ENCODE measurements at regions not wholly inside any gene's neighbourhood (a gene's known extent, or its start where the extent isn't known, plus 50 kb on each side); places are given as distances from the start of the nearest gene placed in this dataset.

GRCh38 chr15:97461226-97461625 is 499.3 kb upstream of the ARRDC4 start:
- H3K9ac ChIP-seq (ENCODE audit: low read length) = no peak overlapping the region
- H4K20me1 ChIP-seq (ENCODE audit: insufficient read depth, low read length) = no peaks in the 10 kb centered on the region
- no peak overlapping the region for H3K4me2 ChIP-seq (ENCODE audit: low read length)
- H3K4me1 ChIP-seq (ENCODE audit: low read length) = no peaks in the 10 kb centered on the region
- TF ChIP-seq EZH2phosphoT487 (IDR thresholded peaks at IDR 0.05; ENCODE audit: low read depth) (no peak), CTCF (IDR thresholded peaks at IDR 0.05; ENCODE audit: low read depth, low read length) (no peak)
- no peak overlapping the region for H2AFZ ChIP-seq (ENCODE audit: low read depth, low read length)
- no peaks in the 10 kb centered on the region for H3K79me2 ChIP-seq (ENCODE audit: low read length)
- H3K9me3 ChIP-seq (ENCODE audit: insufficient read depth, low read length) = no peaks in the 10 kb centered on the region
- no peak overlapping the region for H3K27ac ChIP-seq (ENCODE audit: low read length)
- no peaks in the 10 kb centered on the region for H3K27me3 ChIP-seq (ENCODE audit: low read depth, low read length)
- no peaks in the 10 kb centered on the region for H3K36me3 ChIP-seq (replicated peaks; ENCODE audit: low read depth, low read length)
- no peak overlapping the region for H3K4me3 ChIP-seq (ENCODE audit: low read length)

- Histone ChIP-seq H4K20me1 (ENCODE audit: insufficient read depth, low read length) (no peaks in the 10 kb centered on the region), H3K27ac (ENCODE audit: low read length) (no peak overlapping the region), H3K4me3 (ENCODE audit: low read length) (no peak overlapping the region), H3K4me1 (ENCODE audit: low read length) (no peaks in the 10 kb centered on the region), H3K36me3 (replicated peaks; ENCODE audit: low read depth, low read length) (no peaks in the 10 kb centered on the region), H3K79me2 (ENCODE audit: low read length) (no peaks in the 10 kb centered on the region), H3K9me3 (ENCODE audit: insufficient read depth, low read length) (no peaks in the 10 kb centered on the region), H3K4me2 (ENCODE audit: low read length) (no peak overlapping the region), H3K9ac (ENCODE audit: low read length) (no peak overlapping the region), H3K27me3 (ENCODE audit: low read depth, low read length) (no peaks in the 10 kb centered on the region), H2AFZ (ENCODE audit: low read depth, low read length) (no peak overlapping the region)
- TF ChIP-seq CTCF (IDR thresholded peaks at IDR 0.05; ENCODE audit: low read depth, low read length) (no peak), EZH2phosphoT487 (IDR thresholded peaks at IDR 0.05; ENCODE audit: low read depth) (no peak)
Measured at GRCh38 chr15:97463696-97464095, 496.8 kb upstream of the ARRDC4 start.

- TF ChIP-seq CTCF (IDR thresholded peaks at IDR 0.05; ENCODE audit: low read depth, low read length) = no peak
- TF ChIP-seq EZH2phosphoT487 (IDR thresholded peaks at IDR 0.05; ENCODE audit: low read depth) = no peak
- no peaks in the 10 kb centered on the region for H3K9me3 ChIP-seq (ENCODE audit: insufficient read depth, low read length)
- H3K27ac ChIP-seq (ENCODE audit: low read length) = no peak overlapping the region
- H2AFZ ChIP-seq (ENCODE audit: low read depth, low read length) = no peak overlapping the region
- H3K9ac ChIP-seq (ENCODE audit: low read length) = no peak overlapping the region
- H3K4me3 ChIP-seq (ENCODE audit: low read length) = no peak overlapping the region
- no peaks in the 10 kb centered on the region for H4K20me1 ChIP-seq (ENCODE audit: insufficient read depth, low read length)
- no peaks in the 10 kb centered on the region for H3K79me2 ChIP-seq (ENCODE audit: low read length)
- no peak overlapping the region for H3K4me2 ChIP-seq (ENCODE audit: low read length)
- H3K36me3 ChIP-seq (replicated peaks; ENCODE audit: low read depth, low read length) = no peaks in the 10 kb centered on the region
- no peaks in the 10 kb centered on the region for H3K27me3 ChIP-seq (ENCODE audit: low read depth, low read length)
- no peaks in the 10 kb centered on the region for H3K4me1 ChIP-seq (ENCODE audit: low read length)
Measured at GRCh38 chr15:97470417-97470816, 490.1 kb upstream of the ARRDC4 start.

GRCh38 chr15:97473627-97474026 is 486.9 kb upstream of the ARRDC4 start:
- no peaks in the 10 kb centered on the region for H3K79me2 ChIP-seq (ENCODE audit: low read length)
- H3K36me3 ChIP-seq (replicated peaks; ENCODE audit: low read depth, low read length) = no peaks in the 10 kb centered on the region
- no peaks in the 10 kb centered on the region for H3K4me1 ChIP-seq (ENCODE audit: low read length)
- no peak overlapping the region for H3K4me3 ChIP-seq (ENCODE audit: low read length)
- TF ChIP-seq EZH2phosphoT487 (IDR thresholded peaks at IDR 0.05; ENCODE audit: low read depth) = no peak
- no peak for TF ChIP-seq CTCF (IDR thresholded peaks at IDR 0.05; ENCODE audit: low read depth, low read length)
- no peak overlapping the region for H3K27ac ChIP-seq (ENCODE audit: low read length)
- H3K4me2 ChIP-seq (ENCODE audit: low read length) = no peak overlapping the region
- no peaks in the 10 kb centered on the region for H3K9me3 ChIP-seq (ENCODE audit: insufficient read depth, low read length)
- H3K9ac ChIP-seq (ENCODE audit: low read length) = no peak overlapping the region
- H2AFZ ChIP-seq (ENCODE audit: low read depth, low read length) = no peak overlapping the region
- no peaks in the 10 kb centered on the region for H4K20me1 ChIP-seq (ENCODE audit: insufficient read depth, low read length)
- no peaks in the 10 kb centered on the region for H3K27me3 ChIP-seq (ENCODE audit: low read depth, low read length)

All from OCI-LY3 (cell line).